K562 (cell line): ENCODE measurements at regions not wholly inside any gene's neighbourhood (a gene's known extent, or its start where the extent isn't known, plus 50 kb on each side); places are given as distances from the start of the nearest gene placed in this dataset.
A peak's percentile ranks its signal among the peaks of the same experiment; 100 is the strongest.
"Not testable (repeated sequence)": the region's sequence is repeated elsewhere in the genome, so short reads cannot be mapped to it uniquely, and the experiment has no call there.

ENCODE experiments used
- ATF7 ChIP-seq: fragments of 450-650 bp; IDR thresholded peaks from 2 replicates; pipeline ENCODE4 v1.7.1; 2014; ENCODE audit warnings: mild to moderate bottlenecking, moderate library complexity
- CCNT2 ChIP-seq: IDR thresholded peaks from 2 replicates; pipeline ENCODE4 v1.6.1; 2011; ENCODE audit warnings: borderline replicate concordance, low read depth, mild to moderate bottlenecking, moderate library complexity, mixed read lengths, low read length; ENCODE audit not compliant: insufficient read length; ENCODE audit errors: extremely low read depth
- CEBPG ChIP-seq, 3 experiments: fragments of 200-800 bp in 1 of 3; sonication (Bioruptor generic) in 1 of 3; sonication (generic) in 1 of 3; formaldehyde crosslinking in 1 of 3; IDR thresholded peaks in 2 of 3; conservative IDR thresholded peaks in 1 of 3; 2 replicates each; pipeline versions ENCODE4 v1.6.1 to v1.8.0; 2016 to 2022; ENCODE audit warnings: missing compliant biosample characterization in 2 of 3, missing genetic modification characterization in 2 of 3, mild to moderate bottlenecking in 1 of 3, missing genetic modification reagents in 1 of 3
- CXXC5 ChIP-seq: fragments of 250-450 bp; sonication (Bioruptor Pico); IDR thresholded peaks from 2 replicates; pipeline ENCODE4 v1.8.0; 2022; ENCODE audit warnings: inconsistent platforms, mild to moderate bottlenecking, moderate library complexity
- EGR1 ChIP-seq: fragments of 450-650 bp; conservative IDR thresholded peaks from 2 replicates; pipeline ENCODE4 v1.6.1; 2017; ENCODE audit warnings: mild to moderate bottlenecking
- GABPB1 ChIP-seq: sonication (generic); formaldehyde crosslinking; IDR thresholded peaks from 2 replicates; pipeline ENCODE4 v1.8.0; 2022; ENCODE audit warnings: mild to moderate bottlenecking, missing genetic modification reagents
- JUND ChIP-seq, 2 experiments: IDR thresholded peaks; 2 replicates in 1 of 2; 3 replicates in 1 of 2; pipeline ENCODE4 v1.6.1; 2011; ENCODE audit warnings: borderline replicate concordance in 2 of 2, low read depth in 2 of 2, low read length in 2 of 2, improper control_type of control experiment in 1 of 2, missing biosample characterization in 1 of 2, missing genetic modification characterization in 1 of 2, missing genetic modification reagents in 1 of 2
- MTA3 ChIP-seq: fragments of 450-650 bp; formaldehyde crosslinking; IDR thresholded peaks from 2 replicates; pipeline ENCODE4 v1.6.1; 2017; ENCODE audit warnings: mild to moderate bottlenecking, borderline replicate concordance
- MYC ChIP-seq, 2 experiments: fragments of 250-450 bp in 1 of 2; sonication (Bioruptor Pico) in 1 of 2; IDR thresholded peaks; 2 replicates each; pipeline versions ENCODE4 v1.5.1 to v1.6.1; 2012 to 2021; ENCODE audit warnings: low read depth in 2 of 2, borderline replicate concordance in 1 of 2, improper control_type of control experiment in 1 of 2, low read length in 1 of 2, mild to moderate bottlenecking in 1 of 2, moderate library complexity in 1 of 2
- NFIC ChIP-seq: fragments of 450-650 bp; IDR thresholded peaks from 2 replicates; pipeline ENCODE4 v1.6.1; 2017; ENCODE audit warnings: mild to moderate bottlenecking, inconsistent platforms
- NR2C1 ChIP-seq, 2 experiments: fragments of 450-650 bp; IDR thresholded peaks; 2 replicates each; pipeline ENCODE4 v1.6.1; 2017; ENCODE audit warnings: mild to moderate bottlenecking in 2 of 2, antibody characterized with exemption in 1 of 2, inconsistent platforms in 1 of 2, missing compliant biosample characterization in 1 of 2, missing genetic modification characterization in 1 of 2
- SOX6 ChIP-seq: fragments of 450-650 bp; IDR thresholded peaks from 2 replicates; pipeline ENCODE4 v1.6.1; 2014; ENCODE audit warnings: mild to moderate bottlenecking
- TRIM24 ChIP-seq, 2 experiments: fragments of 450-650 bp; IDR thresholded peaks; 2 replicates each; pipeline ENCODE4 v1.6.1; 2016
- ZFP36 ChIP-seq: fragments of 150-350 bp; IDR thresholded peaks from 2 replicates; pipeline ENCODE4 v1.6.1; 2018; ENCODE audit warnings: low read length, low read depth; ENCODE audit not compliant: partially characterized antibody
- ZFX ChIP-seq: sonication (generic); formaldehyde crosslinking; IDR thresholded peaks from 2 replicates; pipeline ENCODE4 v1.8.0; 2022; ENCODE audit warnings: mild to moderate bottlenecking, missing genetic modification reagents, moderate library complexity
- TF ChIP-seq, protein P1 (sequence below): sonication (generic); formaldehyde crosslinking; IDR thresholded peaks from 2 replicates; pipeline ENCODE4 v1.8.0; 2022; ENCODE audit warnings: missing genetic modification reagents, mild to moderate bottlenecking, moderate library complexity, borderline replicate concordance
- TF ChIP-seq, protein P2 (sequence below): sonication (generic); formaldehyde crosslinking; IDR thresholded peaks from 2 replicates; pipeline ENCODE4 v1.5.0; 2020; ENCODE audit warnings: missing genetic modification reagents
- TF ChIP-seq, protein P3 (sequence below), 2 experiments: fragments of 450-650 bp; conservative IDR thresholded peaks; 2 replicates each; pipeline ENCODE4 v1.6.1; 2017; ENCODE audit warnings: mild to moderate bottlenecking in 2 of 2, moderate library complexity in 2 of 2
- TF ChIP-seq, protein P4 (sequence below): sonication (generic); formaldehyde crosslinking; IDR thresholded peaks from 2 replicates; pipeline ENCODE4 v1.9.0; 2022; ENCODE audit warnings: mild to moderate bottlenecking, missing genetic modification reagents

DNA sequence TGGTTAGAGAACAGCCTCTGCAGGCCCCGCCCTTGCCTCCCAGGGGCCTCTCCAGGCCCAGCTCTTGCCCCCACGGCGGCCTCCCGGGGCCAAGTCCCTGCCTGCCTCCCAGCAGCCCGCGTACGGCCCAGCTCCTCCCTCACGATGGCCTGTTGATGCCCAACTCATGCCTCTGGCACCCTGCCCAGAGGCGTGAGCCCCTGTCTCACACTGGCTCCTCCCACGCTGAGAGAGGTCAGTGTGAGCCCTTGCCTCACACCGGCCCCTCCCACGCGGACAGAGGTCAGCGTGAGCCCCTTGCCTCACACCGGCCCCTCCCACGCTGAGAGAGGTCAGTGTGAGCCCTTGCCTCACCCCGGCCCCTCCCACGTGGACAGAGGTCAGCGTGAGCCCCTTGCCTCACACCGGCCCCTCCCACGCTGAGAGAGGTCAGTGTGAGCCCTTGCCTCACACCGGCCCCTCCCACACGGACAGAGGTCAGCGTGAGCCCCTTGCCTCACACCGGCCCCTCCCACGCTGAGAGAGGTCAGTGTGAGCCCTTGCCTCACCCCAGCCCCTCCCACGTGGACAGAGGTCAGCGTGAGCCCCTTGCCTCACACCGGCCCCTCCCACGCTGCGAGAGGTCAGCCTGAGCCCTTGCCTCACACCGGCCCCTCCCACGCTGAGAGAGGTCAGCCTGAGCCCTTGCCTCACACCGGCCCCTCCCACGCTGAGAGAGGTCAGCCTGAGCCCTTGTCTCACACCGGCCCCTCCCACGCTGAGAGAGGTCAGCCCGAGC lies 91.4 kb upstream of the PRDM7 start (continued):
- TF ChIP-seq, protein P1, sequence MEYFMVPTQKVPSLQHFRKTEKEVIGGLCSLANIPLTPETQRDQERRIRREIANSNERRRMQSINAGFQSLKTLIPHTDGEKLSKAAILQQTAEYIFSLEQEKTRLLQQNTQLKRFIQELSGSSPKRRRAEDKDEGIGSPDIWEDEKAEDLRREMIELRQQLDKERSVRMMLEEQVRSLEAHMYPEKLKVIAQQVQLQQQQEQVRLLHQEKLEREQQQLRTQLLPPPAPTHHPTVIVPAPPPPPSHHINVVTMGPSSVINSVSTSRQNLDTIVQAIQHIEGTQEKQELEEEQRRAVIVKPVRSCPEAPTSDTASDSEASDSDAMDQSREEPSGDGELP (CRISPR knock-in tag) = peak; percentile 47
- TF ChIP-seq, protein P2, sequence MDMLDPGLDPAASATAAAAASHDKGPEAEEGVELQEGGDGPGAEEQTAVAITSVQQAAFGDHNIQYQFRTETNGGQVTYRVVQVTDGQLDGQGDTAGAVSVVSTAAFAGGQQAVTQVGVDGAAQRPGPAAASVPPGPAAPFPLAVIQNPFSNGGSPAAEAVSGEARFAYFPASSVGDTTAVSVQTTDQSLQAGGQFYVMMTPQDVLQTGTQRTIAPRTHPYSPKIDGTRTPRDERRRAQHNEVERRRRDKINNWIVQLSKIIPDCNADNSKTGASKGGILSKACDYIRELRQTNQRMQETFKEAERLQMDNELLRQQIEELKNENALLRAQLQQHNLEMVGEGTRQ (CRISPR knock-in tag) = peak; percentile 34
- TF ChIP-seq, protein P3, sequence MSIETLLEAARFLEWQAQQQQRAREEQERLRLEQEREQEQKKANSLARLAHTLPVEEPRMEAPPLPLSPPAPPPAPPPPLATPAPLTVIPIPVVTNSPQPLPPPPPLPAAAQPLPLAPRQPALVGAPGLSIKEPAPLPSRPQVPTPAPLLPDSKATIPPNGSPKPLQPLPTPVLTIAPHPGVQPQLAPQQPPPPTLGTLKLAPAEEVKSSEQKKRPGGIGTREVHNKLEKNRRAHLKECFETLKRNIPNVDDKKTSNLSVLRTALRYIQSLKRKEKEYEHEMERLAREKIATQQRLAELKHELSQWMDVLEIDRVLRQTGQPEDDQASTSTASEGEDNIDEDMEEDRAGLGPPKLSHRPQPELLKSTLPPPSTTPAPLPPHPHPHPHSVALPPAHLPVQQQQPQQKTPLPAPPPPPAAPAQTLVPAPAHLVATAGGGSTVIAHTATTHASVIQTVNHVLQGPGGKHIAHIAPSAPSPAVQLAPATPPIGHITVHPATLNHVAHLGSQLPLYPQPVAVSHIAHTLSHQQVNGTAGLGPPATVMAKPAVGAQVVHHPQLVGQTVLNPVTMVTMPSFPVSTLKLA (conservative IDR thresholded peaks at IDR 0.05) = peak in 1 of 2 experiments; percentile 48; a peak in 1 of 4 replicates
- TF ChIP-seq MYC (IDR thresholded peaks at IDR 0.05; ENCODE audit: low read depth, low read length) (0 out of 2 replicates have a peak, but pooled peaks have one; percentile 16), NR2C1 (IDR thresholded peaks at IDR 0.05) (peak; percentile 71), NR2C1 (tag; IDR thresholded peaks at IDR 0.05) (peak; percentile 80), JUND (IDR thresholded peaks at IDR 0.05; ENCODE audit: borderline replicate concordance, low read depth, low read length) (0 out of 2 replicates have a peak, but pooled peaks have one; percentile 1), JUND (tag; IDR thresholded peaks at IDR 0.05; ENCODE audit: borderline replicate concordance, low read depth, low read length) (peak; percentile 25; the same call in 1 of the 3 replicates), ZFP36 (peak; percentile 49), SOX6 (0 out of 2 replicates have a peak, but pooled peaks have one; percentile 20), CEBPG (CRISPR knock-in tag; IDR thresholded peaks at IDR 0.05) (peak; percentile 72), CEBPG (tag; conservative IDR thresholded peaks at IDR 0.05 in 1 of 2, IDR thresholded peaks at IDR 0.05 in 1 of 2) (peak in 1 of 2 experiments; percentile 90; a peak in 2 of 4 replicates), ATF7 (peak; percentile 39; the same call in 1 of the 2 replicates), EGR1 (peak; percentile 50), TRIM24 (IDR thresholded peaks at IDR 0.05) (peak in 1 of 2 experiments; percentile 55; a peak in 2 of 4 replicates), CXXC5 (CRISPR knock-in tag) (peak; percentile 48), NFIC (peak; percentile 96), ZFX (CRISPR knock-in tag) (peak; percentile 80), CCNT2 (peak; percentile 15), MTA3 (0 out of 2 replicates have a peak, but pooled peaks have one; percentile 48), GABPB1 (CRISPR knock-in tag) (0 out of 2 replicates have a peak, but pooled peaks have one; percentile 9)
- TF ChIP-seq MYC (CRISPR knock-in tag; IDR thresholded peaks at IDR 0.05; ENCODE audit: borderline replicate concordance, low read depth) = not testable (repeated sequence)
- TF ChIP-seq, protein P4, sequence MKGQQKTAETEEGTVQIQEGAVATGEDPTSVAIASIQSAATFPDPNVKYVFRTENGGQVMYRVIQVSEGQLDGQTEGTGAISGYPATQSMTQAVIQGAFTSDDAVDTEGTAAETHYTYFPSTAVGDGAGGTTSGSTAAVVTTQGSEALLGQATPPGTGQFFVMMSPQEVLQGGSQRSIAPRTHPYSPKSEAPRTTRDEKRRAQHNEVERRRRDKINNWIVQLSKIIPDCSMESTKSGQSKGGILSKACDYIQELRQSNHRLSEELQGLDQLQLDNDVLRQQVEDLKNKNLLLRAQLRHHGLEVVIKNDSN = peak; percentile 63
